Type B pancreatic cell (in vitro differentiated cells): ENCODE measurements at regions not wholly inside any gene's neighbourhood (a gene's known extent, or its start where the extent isn't known, plus 50 kb on each side); places are given as distances from the start of the nearest gene placed in this dataset.

Experiments used
- DNase-seq: peaks from one replicate; pipeline ENCODE4 v3.0.0; 2021; ENCODE audit warnings: mixed read lengths; ENCODE audit not compliant: unreplicated experiment; ENCODE audit errors: extremely low spot score
- H3K27ac Mint-ChIP-seq: 2 replicates; pipeline ENCODE4 v1.8.0; 2021; ENCODE audit warnings: mild to moderate bottlenecking, mixed read lengths
- H3K27me3 Mint-ChIP-seq: 2 replicates; pipeline ENCODE4 v1.8.0; 2021; ENCODE audit warnings: mixed read lengths
- H3K36me3 Mint-ChIP-seq: 2 replicates; pipeline ENCODE4 v1.8.0; 2021; ENCODE audit warnings: mixed read lengths
- H3K4me1 Mint-ChIP-seq: one replicate; pipeline ENCODE4 v1.8.0; 2021; ENCODE audit warnings: mixed read lengths; ENCODE audit not compliant: unreplicated experiment
- H3K4me3 Mint-ChIP-seq: 2 replicates; pipeline ENCODE4 v1.8.0; 2021; ENCODE audit warnings: mild to moderate bottlenecking, mixed read lengths
- H3K9me3 Mint-ChIP-seq: 2 replicates; pipeline ENCODE4 v1.8.0; 2021; ENCODE audit warnings: mixed read lengths
- TF ChIP-seq, protein P1 (sequence below): fragments of 200-600 bp; sonication (generic); conservative IDR thresholded peaks from 2 replicates; pipeline ENCODE4 v1.5.0; 2021; ENCODE audit warnings: antibody characterized with exemption, mild to moderate bottlenecking

DNA sequence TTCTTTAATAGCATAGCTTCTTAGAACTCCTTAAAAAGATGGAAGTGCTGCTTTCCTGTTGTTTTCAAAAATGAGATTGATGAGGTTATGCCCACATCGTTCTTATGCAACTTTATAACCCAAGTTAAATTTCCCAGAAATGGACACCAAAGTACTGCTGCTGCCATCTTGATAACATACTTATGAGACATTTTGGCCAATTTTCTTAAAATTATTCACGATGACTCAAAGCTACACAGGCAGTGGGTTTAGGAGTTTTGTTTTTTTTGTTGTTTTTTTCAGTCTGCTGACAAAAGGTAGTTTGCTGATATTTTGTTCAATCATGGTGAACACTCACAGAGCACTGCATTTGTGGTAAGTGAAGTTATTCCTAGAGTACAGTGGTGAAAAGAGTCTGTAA, 54.9 kb upstream of the RFC3 start:
- H3K9me3 Mint-ChIP-seq: peaks cover 4% of the 10 kb centered on the region
- H3K27me3 Mint-ChIP-seq: no peaks in the 10 kb centered on the region
- H3K4me1 Mint-ChIP-seq: peaks cover 7% of the 10 kb centered on the region
- TF ChIP-seq, protein P1, sequence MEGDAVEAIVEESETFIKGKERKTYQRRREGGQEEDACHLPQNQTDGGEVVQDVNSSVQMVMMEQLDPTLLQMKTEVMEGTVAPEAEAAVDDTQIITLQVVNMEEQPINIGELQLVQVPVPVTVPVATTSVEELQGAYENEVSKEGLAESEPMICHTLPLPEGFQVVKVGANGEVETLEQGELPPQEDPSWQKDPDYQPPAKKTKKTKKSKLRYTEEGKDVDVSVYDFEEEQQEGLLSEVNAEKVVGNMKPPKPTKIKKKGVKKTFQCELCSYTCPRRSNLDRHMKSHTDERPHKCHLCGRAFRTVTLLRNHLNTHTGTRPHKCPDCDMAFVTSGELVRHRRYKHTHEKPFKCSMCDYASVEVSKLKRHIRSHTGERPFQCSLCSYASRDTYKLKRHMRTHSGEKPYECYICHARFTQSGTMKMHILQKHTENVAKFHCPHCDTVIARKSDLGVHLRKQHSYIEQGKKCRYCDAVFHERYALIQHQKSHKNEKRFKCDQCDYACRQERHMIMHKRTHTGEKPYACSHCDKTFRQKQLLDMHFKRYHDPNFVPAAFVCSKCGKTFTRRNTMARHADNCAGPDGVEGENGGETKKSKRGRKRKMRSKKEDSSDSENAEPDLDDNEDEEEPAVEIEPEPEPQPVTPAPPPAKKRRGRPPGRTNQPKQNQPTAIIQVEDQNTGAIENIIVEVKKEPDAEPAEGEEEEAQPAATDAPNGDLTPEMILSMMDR: no peak
- H3K4me3 Mint-ChIP-seq: no peak overlapping the region
- DNase-seq: no peak
- H3K36me3 Mint-ChIP-seq: no peaks in the 10 kb centered on the region
- H3K27ac Mint-ChIP-seq: no peak overlapping the region

DNA sequence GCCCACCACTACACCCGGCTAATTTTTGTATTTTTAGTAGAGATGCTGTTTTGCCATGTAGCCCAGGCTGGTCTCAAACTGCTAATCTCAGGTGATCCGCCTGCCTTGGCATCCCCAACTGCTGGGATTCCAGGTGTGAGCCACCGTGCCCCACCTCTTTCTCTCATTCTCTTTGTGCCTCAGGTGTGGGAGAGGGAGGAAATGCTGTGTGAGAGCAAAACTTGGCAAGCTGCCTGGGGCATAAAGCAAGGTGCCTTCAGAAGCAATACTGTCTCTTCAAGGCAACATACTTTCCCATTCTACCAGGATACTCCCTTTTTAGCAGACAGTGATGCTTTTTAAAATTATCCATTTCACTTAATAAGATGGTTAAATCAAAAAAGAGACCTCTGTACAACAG, 53.2 kb upstream of the RFC3 start:
- TF ChIP-seq, protein P1: no peak
- Mint-ChIP-seq H3K27ac (no peak overlapping the region), H3K27me3 (no peaks in the 10 kb centered on the region), H3K4me3 (no peak overlapping the region), H3K9me3 (peaks cover 4% of the 10 kb centered on the region), H3K4me1 (peaks cover 7% of the 10 kb centered on the region), H3K36me3 (no peaks in the 10 kb centered on the region)
- no peak for DNase-seq

DNA sequence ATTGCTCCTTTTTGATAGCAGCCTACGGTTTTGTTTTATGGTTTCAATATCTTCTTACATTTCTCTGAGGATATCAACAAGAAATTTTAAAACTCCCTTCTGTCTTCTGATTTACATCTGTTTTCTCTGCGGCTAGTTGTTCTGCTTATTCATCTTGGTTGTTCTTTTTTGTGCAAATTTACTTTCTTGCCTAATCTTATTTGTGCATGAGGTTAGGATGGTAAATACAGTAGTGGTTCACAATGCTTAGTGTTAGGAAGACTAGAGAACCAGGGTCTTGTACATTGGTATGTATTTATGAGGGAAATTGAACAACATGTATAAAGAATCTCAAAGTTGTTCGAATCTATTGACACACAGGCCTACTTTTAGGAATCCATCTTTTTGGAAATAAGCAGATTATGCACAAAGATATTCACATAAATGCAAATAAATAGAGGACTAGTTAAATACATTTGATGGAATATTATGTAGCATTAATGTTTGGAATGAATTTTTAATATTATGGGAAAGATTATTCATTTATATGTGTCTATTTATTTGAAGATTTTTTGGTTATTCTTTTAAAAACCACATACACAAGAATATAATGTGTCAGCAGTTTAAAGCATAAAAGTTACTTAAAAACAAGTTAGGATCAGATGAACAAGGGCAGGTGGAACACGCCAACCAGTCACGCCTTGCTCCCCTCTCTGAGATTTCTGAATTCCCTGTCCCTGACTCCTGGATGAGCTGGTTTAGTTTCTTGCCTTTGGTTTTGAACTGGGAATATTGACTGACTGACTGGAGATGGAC, 51.4 kb upstream of the RFC3 start:
- H3K27ac Mint-ChIP-seq: no peak overlapping the region
- no peak overlapping the region for H3K4me3 Mint-ChIP-seq
- DNase-seq: no peak
- TF ChIP-seq, protein P1: no peak
- peaks cover 5% of the 10 kb centered on the region for H3K4me1 Mint-ChIP-seq
- H3K9me3 Mint-ChIP-seq: peaks cover 4% of the 10 kb centered on the region
- H3K27me3 Mint-ChIP-seq: no peaks in the 10 kb centered on the region
- no peaks in the 10 kb centered on the region for H3K36me3 Mint-ChIP-seq

DNA sequence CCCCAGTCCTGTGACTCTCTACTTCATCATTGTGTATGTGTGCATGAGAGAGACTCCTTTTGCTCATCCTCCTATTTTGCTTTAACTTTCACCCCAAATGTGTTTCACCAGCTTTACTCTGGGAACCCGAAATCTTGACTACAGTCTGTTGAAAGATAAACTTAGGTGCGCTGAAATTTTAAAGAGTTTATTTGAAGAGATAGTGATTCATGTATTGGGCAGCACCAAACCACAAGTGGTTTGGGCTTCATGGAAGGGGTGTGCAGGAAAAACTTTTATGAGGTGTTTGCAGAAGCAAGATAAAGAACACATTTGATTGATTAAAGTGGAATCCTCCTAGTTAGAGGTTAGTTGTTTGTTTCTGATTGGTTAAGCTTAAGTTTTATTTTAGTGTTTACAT, 50.8 kb upstream of the RFC3 start:
- H3K4me1 Mint-ChIP-seq: no peaks in the 10 kb centered on the region

More for the DNA sequence above, 50.8 kb upstream of the RFC3 start:
- TF ChIP-seq, protein P1: no peak
- H3K4me3 Mint-ChIP-seq: no peak overlapping the region
- no peaks in the 10 kb centered on the region for H3K27me3 Mint-ChIP-seq
- no peaks in the 10 kb centered on the region for H3K36me3 Mint-ChIP-seq
- peaks cover 4% of the 10 kb centered on the region for H3K9me3 Mint-ChIP-seq
- no peak overlapping the region for H3K27ac Mint-ChIP-seq
- DNase-seq: no peak
